AG04449 (cell line): ENCODE measurements at regions not wholly inside any gene's neighbourhood (a gene's known extent, or its start where the extent isn't known, plus 50 kb on each side); places are given as distances from the start of the nearest gene placed in this dataset.

Source experiments
- CTCF ChIA-PET: fragments of 350-600 bp; formaldehyde crosslinking; extraction: SDS; loops from one replicate; lab custom pipeline; 2021; ENCODE audit warnings: antibody characterized with exemption; lab: Yijun Ruan, JAX
- POLR2A ChIA-PET: fragments of 400-600, 350-600 bp; formaldehyde crosslinking; extraction: SDS; loops from one replicate; lab custom pipeline; 2020; ENCODE audit warnings: antibody characterized with exemption, inconsistent platforms; lab: Yijun Ruan, JAX
- DNase-seq: peaks from one replicate; pipeline ENCODE4 v3.0.0-alpha.2; 2010; ENCODE audit warnings: low read depth, low spot score
- H3K4me3 ChIP-seq: 2 replicates; pipeline ENCODE4 v1.5.1; 2011; ENCODE audit warnings: low read depth, mild to moderate bottlenecking, control low read depth, low read length
- TF ChIP-seq, protein P1 (sequence below): IDR thresholded peaks from one replicate; pipeline ENCODE4 v1.5.1; 2011; ENCODE audit warnings: mild to moderate bottlenecking, moderate library complexity, low read length, control low read depth, inconsistent platforms; ENCODE audit not compliant: insufficient read depth; ENCODE audit errors: missing control alignments

DNA sequence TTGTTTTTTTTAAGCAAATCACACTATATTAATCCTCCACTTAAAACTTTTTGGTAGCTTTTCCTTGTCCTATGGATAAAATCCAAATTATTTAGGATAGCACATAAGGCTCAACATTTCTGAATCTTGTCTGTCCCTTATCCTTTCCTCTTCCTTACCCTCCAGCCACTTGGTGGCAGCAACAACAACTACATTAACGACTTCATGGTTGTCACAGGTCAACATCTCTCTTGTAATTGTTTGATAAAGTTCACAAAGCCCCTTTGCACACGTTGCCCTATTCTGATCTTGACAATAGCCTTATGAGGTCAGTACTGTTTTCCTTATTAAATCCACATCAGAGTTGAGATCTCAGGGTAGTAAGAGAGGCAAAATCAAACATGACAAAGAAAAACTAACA lies 269.0 kb upstream of the PABPC4L start:
- no peak for DNase-seq
- CTCF ChIA-PET, result no interaction called here
- no peak overlapping the region for H3K4me3 ChIP-seq
- POLR2A ChIA-PET, result no interaction called here
- TF ChIP-seq, protein P1, sequence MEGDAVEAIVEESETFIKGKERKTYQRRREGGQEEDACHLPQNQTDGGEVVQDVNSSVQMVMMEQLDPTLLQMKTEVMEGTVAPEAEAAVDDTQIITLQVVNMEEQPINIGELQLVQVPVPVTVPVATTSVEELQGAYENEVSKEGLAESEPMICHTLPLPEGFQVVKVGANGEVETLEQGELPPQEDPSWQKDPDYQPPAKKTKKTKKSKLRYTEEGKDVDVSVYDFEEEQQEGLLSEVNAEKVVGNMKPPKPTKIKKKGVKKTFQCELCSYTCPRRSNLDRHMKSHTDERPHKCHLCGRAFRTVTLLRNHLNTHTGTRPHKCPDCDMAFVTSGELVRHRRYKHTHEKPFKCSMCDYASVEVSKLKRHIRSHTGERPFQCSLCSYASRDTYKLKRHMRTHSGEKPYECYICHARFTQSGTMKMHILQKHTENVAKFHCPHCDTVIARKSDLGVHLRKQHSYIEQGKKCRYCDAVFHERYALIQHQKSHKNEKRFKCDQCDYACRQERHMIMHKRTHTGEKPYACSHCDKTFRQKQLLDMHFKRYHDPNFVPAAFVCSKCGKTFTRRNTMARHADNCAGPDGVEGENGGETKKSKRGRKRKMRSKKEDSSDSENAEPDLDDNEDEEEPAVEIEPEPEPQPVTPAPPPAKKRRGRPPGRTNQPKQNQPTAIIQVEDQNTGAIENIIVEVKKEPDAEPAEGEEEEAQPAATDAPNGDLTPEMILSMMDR, result no peak

DNA sequence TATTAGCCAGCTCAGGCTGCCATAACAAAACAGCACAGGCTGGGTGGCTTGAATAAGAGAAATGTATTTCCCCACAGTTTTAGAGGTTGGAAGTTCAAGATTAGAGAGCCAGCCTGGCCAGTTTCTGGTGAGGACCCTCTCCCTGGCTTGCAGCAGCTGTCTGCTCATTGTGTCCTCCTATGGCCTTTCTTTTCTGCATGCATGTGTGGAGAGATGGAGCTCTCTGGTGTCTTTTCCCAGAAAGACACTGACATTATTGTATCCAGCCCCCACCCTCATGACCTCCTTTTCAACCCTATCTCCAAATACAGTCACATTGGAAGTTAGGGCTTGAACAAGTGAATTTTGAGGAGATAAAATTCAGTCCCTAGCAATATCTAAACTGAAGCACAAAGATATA lies 263.8 kb upstream of the PABPC4L start:
- H3K4me3 ChIP-seq, result no peak overlapping the region
- ChIA-PET POLR2A (no interaction called here), CTCF (no interaction called here)
- DNase-seq, result no peak
- TF ChIP-seq, protein P1, result no peak

DNA sequence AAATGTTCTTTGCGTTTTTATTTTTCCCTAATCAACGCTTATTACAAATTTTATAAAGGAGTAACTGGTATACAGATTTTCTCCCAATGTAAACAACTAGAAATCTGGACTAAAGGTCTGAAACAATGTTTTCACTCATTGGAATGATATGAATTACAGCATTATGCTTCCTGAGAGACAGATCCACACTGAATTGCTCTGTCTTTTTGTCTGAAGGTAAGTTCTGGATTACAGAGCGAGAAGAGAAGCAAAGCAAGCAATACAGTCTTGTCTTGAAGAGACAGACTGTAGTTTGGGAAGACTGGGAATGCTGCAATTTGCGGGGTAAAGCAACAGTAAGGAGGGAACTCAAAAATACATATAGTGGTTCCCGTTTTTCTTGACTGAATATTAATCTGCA lies 262.2 kb upstream of the PABPC4L start:
- ChIA-PET CTCF (no interaction called here), POLR2A (no interaction called here)
- TF ChIP-seq, protein P1, result no peak
- no peak for DNase-seq
- no peak overlapping the region for H3K4me3 ChIP-seq

DNA sequence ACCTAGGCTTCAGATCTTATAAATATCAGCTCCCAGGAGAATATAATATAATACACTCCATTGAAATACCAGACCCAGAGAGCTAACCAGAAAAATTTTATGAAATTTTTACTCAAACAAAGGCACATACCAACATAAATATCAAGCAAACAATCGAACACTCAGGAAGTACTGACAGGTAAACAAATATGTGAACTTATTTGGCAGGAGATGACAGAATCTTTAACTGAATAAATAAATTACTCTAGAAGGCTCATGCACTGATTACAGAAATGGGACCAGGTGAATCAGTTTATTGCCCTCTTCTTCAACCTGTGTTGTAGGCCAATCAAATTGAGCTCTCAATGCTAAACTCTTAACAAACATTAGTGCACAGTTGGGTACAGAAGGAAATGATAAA lies 225.2 kb upstream of the PABPC4L start:
- no peak overlapping the region for H3K4me3 ChIP-seq
- no peak for DNase-seq
- TF ChIP-seq, protein P1, result no peak
- ChIA-PET POLR2A (no interaction called here), CTCF (no interaction called here)

DNA sequence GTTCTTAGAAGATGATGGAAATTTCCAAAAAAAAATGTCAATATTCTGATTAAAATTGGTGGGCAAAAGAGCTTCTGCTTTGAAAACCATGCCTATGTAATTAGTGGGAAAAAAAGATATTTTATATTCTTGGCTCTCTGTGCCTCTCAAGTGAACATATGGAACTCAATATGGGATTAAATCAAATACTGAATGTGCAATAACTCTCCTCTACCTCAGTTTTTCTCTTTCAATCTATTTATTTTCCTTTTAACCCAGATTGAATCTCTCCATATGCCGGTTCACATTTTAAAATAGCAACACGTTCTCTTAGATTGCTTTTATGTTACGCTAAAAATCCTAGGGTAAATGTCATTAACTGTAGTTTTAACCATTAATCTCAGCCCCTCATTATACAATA lies 224.2 kb upstream of the PABPC4L start:
- H3K4me3 ChIP-seq, result no peak overlapping the region
- ChIA-PET POLR2A (no interaction called here), CTCF (no interaction called here)
- no peak for DNase-seq
- TF ChIP-seq, protein P1, result no peak

DNA sequence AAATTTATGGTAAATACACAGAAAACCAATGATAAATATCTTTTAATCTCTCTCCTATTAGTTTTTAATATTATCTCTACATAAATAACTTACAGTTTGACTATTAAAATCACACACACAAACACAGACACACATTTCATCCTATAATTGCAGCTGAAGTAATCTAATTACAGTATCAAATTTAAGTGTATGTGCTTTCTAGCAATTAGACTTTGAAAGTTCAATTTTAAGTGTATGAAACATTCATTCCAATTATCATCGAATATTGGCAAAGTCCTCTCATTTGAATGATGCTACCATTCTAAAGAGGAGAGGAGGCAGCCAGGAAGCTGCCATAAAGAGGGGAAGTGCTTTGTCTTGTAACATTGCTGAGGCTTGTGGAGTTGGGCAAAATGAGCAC lies 221.2 kb upstream of the PABPC4L start:
- no peak for DNase-seq
- POLR2A ChIA-PET, result no interaction called here

More for the DNA sequence above, 221.2 kb upstream of the PABPC4L start:
- TF ChIP-seq, protein P1, result no peak
- no peak overlapping the region for H3K4me3 ChIP-seq
- CTCF ChIA-PET, result no interaction called here
